Panc1 (cell line): ENCODE measurements at regions not wholly inside any gene's neighbourhood (a gene's known extent, or its start where the extent isn't known, plus 50 kb on each side); places are given as distances from the start of the nearest gene placed in this dataset.

Source experiments
- POLR2AphosphoS5 ChIP-seq: IDR thresholded peaks from 2 replicates; pipeline ENCODE4 v1.6.1; 2012; ENCODE audit warnings: mild to moderate bottlenecking, low read depth, low read length, moderate library complexity
- TCF7L2 ChIP-seq: IDR thresholded peaks from 2 replicates; pipeline ENCODE4 v1.6.1; 2011; ENCODE audit warnings: mild to moderate bottlenecking, low read depth, low read length, inconsistent platforms
- TF ChIP-seq, protein P1 (sequence below): fragments of 450-650 bp; IDR thresholded peaks from 2 replicates; pipeline ENCODE4 v1.5.1; 2017; ENCODE audit warnings: mild to moderate bottlenecking
- TF ChIP-seq, protein P2 (sequence below), 2 experiments: IDR thresholded peaks; 2 replicates each; pipeline ENCODE4 v1.6.1; 2011 to 2012; ENCODE audit warnings: low read depth in 2 of 2, control low read depth in 1 of 2, low read length in 1 of 2, mild to moderate bottlenecking in 1 of 2, moderate library complexity in 1 of 2; ENCODE audit not compliant: insufficient read depth in 1 of 2

DNA sequence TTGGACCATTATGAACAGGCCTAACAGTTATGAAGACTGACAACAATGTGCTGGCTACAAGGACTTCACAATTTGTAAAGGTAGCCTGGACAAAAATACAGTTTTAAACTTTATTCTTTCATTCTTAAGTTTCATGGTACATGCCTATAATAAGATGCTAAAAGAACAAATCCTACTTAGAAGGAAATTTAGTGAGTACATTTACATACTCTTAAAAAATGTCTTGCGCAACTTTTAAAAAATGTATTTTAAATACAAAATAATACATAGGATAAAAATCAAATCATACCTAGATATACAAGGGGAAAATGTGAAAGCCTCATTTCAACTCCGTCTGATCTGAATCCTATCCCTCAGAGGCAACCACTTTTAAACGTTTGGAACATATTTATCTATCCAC is 200.7 kb upstream of the SPIN4 start:
- TF ChIP-seq, protein P1, sequence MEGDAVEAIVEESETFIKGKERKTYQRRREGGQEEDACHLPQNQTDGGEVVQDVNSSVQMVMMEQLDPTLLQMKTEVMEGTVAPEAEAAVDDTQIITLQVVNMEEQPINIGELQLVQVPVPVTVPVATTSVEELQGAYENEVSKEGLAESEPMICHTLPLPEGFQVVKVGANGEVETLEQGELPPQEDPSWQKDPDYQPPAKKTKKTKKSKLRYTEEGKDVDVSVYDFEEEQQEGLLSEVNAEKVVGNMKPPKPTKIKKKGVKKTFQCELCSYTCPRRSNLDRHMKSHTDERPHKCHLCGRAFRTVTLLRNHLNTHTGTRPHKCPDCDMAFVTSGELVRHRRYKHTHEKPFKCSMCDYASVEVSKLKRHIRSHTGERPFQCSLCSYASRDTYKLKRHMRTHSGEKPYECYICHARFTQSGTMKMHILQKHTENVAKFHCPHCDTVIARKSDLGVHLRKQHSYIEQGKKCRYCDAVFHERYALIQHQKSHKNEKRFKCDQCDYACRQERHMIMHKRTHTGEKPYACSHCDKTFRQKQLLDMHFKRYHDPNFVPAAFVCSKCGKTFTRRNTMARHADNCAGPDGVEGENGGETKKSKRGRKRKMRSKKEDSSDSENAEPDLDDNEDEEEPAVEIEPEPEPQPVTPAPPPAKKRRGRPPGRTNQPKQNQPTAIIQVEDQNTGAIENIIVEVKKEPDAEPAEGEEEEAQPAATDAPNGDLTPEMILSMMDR = no peak
- TF ChIP-seq TCF7L2 (no peak), POLR2AphosphoS5 (no peak)
- TF ChIP-seq, protein P2, sequence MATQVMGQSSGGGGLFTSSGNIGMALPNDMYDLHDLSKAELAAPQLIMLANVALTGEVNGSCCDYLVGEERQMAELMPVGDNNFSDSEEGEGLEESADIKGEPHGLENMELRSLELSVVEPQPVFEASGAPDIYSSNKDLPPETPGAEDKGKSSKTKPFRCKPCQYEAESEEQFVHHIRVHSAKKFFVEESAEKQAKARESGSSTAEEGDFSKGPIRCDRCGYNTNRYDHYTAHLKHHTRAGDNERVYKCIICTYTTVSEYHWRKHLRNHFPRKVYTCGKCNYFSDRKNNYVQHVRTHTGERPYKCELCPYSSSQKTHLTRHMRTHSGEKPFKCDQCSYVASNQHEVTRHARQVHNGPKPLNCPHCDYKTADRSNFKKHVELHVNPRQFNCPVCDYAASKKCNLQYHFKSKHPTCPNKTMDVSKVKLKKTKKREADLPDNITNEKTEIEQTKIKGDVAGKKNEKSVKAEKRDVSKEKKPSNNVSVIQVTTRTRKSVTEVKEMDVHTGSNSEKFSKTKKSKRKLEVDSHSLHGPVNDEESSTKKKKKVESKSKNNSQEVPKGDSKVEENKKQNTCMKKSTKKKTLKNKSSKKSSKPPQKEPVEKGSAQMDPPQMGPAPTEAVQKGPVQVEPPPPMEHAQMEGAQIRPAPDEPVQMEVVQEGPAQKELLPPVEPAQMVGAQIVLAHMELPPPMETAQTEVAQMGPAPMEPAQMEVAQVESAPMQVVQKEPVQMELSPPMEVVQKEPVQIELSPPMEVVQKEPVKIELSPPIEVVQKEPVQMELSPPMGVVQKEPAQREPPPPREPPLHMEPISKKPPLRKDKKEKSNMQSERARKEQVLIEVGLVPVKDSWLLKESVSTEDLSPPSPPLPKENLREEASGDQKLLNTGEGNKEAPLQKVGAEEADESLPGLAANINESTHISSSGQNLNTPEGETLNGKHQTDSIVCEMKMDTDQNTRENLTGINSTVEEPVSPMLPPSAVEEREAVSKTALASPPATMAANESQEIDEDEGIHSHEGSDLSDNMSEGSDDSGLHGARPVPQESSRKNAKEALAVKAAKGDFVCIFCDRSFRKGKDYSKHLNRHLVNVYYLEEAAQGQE (IDR thresholded peaks at IDR 0.05; ENCODE audit: insufficient read depth in 1 of 2, low read depth in 2 of 2, low read length in 1 of 2) = no peak
